ENCODE measurements at regions not wholly inside any gene's neighbourhood (a gene's known extent, or its start where the extent isn't known, plus 50 kb on each side); places are given as distances from the start of the nearest gene placed in this dataset.

- TF ChIP-seq ZNF274 (IDR thresholded peaks at IDR 0.05; ENCODE audit: low read depth, low read length), result no peak
- TF ChIP-seq YY1 (IDR thresholded peaks at IDR 0.05; ENCODE audit: insufficient read depth, insufficient read length), result no peak
- no peak for TF ChIP-seq SUZ12 (IDR thresholded peaks at IDR 0.05; ENCODE audit: extremely low read depth, insufficient read depth, insufficient read length)
These were observed 206.5 kb downstream of the SOX11 start for GRCh38 chr2:5898667-5899066.

Data from NT2/D1 (cell line).